ENCODE measurements at regions not wholly inside any gene's neighbourhood (a gene's known extent, or its start where the extent isn't known, plus 50 kb on each side); places are given as distances from the start of the nearest gene placed in this dataset.

DNA sequence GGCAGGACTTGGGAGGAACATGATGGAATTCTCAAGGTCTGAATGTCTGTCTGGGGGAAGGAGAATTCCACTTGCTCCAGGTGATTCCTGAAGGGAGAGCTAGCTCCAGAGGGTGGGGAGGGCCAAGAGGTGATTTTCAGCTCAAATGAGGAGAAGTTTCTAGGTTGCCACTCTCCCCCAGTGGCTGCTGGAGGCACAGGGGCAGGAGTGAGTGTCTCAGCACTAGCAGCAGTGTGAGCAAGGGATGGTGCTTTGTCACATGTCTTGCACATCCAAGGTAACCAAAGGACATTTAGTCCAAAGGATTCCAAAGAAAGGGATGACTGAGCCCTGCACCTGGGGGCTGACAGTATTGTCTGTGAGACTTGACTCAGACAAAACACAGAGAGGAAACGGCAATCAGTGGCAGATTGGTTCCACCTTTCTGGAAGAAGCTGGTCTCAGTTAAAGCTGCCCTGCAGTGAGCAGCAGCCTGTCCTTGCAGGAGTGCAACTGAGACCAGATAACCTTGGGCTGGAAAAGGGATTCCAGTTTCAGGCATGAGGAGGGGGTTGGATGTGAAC, 51.2 kb upstream of the PCBD1 start:
- TF ChIP-seq, protein P1, sequence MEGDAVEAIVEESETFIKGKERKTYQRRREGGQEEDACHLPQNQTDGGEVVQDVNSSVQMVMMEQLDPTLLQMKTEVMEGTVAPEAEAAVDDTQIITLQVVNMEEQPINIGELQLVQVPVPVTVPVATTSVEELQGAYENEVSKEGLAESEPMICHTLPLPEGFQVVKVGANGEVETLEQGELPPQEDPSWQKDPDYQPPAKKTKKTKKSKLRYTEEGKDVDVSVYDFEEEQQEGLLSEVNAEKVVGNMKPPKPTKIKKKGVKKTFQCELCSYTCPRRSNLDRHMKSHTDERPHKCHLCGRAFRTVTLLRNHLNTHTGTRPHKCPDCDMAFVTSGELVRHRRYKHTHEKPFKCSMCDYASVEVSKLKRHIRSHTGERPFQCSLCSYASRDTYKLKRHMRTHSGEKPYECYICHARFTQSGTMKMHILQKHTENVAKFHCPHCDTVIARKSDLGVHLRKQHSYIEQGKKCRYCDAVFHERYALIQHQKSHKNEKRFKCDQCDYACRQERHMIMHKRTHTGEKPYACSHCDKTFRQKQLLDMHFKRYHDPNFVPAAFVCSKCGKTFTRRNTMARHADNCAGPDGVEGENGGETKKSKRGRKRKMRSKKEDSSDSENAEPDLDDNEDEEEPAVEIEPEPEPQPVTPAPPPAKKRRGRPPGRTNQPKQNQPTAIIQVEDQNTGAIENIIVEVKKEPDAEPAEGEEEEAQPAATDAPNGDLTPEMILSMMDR (IDR thresholded peaks at IDR 0.05 in 2 of 3, conservative IDR thresholded peaks at IDR 0.05 in 1 of 3; ENCODE audit: insufficient read depth in 2 of 3, low read depth in 1 of 3, low read length in 3 of 3) = no peak
- TF ChIP-seq POLR2A (conservative IDR thresholded peaks at IDR 0.05) (no peak), ZKSCAN1 (IDR thresholded peaks at IDR 0.05; ENCODE audit: low read depth, low read length) (no peak), COPS2 (conservative IDR thresholded peaks at IDR 0.05) (no peak), ETV5 (CRISPR knock-in tag; IDR thresholded peaks at IDR 0.05; ENCODE audit: low read depth) (no peak), E2F3 (CRISPR knock-in tag; IDR thresholded peaks at IDR 0.05) (no peak), BHLHE40 (IDR thresholded peaks at IDR 0.05; ENCODE audit: low read length) (no peak), SIN3A (IDR thresholded peaks at IDR 0.05; ENCODE audit: borderline replicate concordance in 2 of 2, control insufficient read depth in 1 of 2, low read depth in 2 of 2, low read length in 2 of 2) (no peak), ZBTB7A (IDR thresholded peaks at IDR 0.05; ENCODE audit: borderline replicate concordance, control insufficient read depth, low read depth, low read length) (no peak), YY1 (IDR thresholded peaks at IDR 0.05; ENCODE audit: borderline replicate concordance in 1 of 3, control insufficient read depth in 1 of 3, extremely low read depth in 1 of 3, insufficient read depth in 3 of 3, insufficient read length in 1 of 3, insufficient replicate concordance in 2 of 3, low read depth in 1 of 3, low read length in 2 of 3) (no peak)
- TF ChIP-seq, protein P2, sequence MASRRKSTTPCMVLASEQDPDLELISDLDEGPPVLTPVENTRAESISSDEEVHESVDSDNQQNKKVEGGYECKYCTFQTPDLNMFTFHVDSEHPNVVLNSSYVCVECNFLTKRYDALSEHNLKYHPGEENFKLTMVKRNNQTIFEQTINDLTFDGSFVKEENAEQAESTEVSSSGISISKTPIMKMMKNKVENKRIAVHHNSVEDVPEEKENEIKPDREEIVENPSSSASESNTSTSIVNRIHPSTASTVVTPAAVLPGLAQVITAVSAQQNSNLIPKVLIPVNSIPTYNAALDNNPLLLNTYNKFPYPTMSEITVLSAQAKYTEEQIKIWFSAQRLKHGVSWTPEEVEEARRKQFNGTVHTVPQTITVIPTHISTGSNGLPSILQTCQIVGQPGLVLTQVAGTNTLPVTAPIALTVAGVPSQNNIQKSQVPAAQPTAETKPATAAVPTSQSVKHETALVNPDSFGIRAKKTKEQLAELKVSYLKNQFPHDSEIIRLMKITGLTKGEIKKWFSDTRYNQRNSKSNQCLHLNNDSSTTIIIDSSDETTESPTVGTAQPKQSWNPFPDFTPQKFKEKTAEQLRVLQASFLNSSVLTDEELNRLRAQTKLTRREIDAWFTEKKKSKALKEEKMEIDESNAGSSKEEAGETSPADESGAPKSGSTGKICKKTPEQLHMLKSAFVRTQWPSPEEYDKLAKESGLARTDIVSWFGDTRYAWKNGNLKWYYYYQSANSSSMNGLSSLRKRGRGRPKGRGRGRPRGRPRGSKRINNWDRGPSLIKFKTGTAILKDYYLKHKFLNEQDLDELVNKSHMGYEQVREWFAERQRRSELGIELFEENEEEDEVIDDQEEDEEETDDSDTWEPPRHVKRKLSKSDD (conservative IDR thresholded peaks at IDR 0.05; ENCODE audit: low read length) = no peak
- TF ChIP-seq, protein P3, sequence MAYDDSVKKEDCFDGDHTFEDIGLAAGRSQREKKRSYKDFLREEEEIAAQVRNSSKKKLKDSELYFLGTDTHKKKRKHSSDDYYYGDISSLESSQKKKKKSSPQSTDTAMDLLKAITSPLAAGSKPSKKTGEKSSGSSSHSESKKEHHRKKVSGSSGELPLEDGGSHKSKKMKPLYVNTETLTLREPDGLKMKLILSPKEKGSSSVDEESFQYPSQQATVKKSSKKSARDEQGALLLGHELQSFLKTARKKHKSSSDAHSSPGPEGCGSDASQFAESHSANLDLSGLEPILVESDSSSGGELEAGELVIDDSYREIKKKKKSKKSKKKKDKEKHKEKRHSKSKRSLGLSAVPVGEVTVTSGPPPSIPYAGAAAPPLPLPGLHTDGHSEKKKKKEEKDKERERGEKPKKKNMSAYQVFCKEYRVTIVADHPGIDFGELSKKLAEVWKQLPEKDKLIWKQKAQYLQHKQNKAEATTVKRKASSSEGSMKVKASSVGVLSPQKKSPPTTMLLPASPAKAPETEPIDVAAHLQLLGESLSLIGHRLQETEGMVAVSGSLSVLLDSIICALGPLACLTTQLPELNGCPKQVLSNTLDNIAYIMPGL (CRISPR knock-in tag; IDR thresholded peaks at IDR 0.05) = no peak
- TF ChIP-seq, protein P4, sequence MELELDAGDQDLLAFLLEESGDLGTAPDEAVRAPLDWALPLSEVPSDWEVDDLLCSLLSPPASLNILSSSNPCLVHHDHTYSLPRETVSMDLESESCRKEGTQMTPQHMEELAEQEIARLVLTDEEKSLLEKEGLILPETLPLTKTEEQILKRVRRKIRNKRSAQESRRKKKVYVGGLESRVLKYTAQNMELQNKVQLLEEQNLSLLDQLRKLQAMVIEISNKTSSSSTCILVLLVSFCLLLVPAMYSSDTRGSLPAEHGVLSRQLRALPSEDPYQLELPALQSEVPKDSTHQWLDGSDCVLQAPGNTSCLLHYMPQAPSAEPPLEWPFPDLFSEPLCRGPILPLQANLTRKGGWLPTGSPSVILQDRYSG (tag; conservative IDR thresholded peaks at IDR 0.05; ENCODE audit: low read depth) = no peak

Measured in K562 (cell line).